KG1 (cell line): ENCODE measurements at regions not wholly inside any gene's neighbourhood (a gene's known extent, or its start where the extent isn't known, plus 50 kb on each side); places are given as distances from the start of the nearest gene placed in this dataset.
A peak's percentile ranks its signal among the peaks of the same experiment; 100 is the strongest.

Source experiments
- DNase-seq: peaks from one replicate; lab custom pipeline; 2025; lab: John Stamatoyannopoulos, UW

- DNase-seq: no peak
These were observed 325.2 kb downstream of the MFSD1 start for GRCh38 chr3:159127021-159127392.

GRCh38 chr3:159128628-159129027 is 326.8 kb downstream of the MFSD1 start:
- peak; percentile 8 for DNase-seq

DNA sequence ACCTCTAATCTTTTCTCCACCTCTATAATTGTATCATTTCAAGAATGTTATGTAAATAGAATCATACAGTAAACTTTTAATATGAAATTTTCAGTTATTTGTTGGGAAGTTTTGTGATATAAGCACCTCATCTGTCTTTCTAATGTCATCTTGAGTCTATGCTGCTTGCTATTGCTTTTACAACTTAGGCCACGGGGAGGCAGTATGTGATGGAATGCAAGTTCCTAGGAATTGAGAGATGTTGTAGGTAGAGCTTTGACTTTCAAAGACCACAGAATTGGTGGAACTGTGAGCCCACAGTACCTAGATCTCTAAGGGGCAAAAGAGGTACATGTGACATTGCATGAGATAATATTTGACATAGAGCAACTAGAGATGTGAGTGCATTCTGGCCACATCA is 328.3 kb downstream of the MFSD1 start:
- no peak for DNase-seq

DNA sequence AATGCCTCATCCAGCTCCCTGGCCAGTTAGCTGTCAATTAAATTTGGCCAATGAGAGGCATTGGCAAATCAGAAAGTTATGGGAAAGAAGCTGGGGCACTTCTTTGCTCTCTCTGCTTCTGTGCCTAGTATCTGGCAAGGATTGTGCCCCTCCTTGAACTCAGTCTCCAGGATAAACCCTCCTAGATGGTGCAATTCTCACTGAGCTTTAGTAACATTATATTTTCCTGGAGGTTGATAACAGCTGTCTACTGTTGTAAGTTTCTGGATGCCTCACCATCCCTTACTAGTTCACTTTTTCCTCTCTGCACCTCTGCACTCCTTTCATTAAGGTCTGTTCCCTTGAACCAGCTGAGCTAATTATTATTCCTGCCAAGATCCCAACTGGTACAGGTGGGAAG is 329.5 kb downstream of the MFSD1 start:
- no peak for DNase-seq

DNA sequence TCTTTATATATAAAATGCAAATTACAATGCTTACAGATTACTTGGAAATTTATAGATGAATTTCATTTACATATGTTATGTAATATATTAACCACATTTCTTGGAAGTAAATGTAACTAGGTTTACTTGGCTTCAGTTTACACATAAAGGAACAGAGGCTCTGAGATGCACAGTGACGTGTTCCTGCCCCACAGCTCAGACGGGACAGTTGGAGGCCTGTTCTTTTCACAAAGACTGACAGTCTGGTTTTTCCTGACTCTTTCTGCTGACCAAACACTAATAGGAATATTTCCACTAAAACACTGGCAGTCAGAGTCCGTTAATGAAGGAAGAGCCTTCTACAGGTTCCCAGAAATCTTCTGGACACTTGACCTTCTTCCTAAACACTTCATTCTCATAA is 336.1 kb downstream of the MFSD1 start:
- DNase-seq: no peak

DNA sequence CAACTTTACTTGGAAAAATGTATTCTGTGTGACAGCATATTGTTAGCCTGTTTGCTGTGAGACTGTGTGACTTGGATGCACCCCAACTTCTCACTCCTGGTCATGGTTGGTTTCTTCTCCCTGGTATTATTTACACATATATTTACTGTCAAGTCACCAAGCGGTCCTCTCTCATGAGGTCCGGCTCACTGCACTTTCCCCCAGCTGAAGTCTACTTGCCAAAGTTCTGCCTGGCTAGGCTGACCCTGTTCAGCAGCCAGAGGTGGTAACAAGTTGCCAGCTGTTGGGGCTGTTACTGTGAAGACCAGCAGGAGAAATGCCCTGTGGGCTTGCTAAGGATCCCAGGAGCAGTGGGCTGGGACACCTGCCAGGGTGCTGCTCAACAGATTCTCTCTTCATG is 337.5 kb downstream of the MFSD1 start:
- DNase-seq: no peak

DNA sequence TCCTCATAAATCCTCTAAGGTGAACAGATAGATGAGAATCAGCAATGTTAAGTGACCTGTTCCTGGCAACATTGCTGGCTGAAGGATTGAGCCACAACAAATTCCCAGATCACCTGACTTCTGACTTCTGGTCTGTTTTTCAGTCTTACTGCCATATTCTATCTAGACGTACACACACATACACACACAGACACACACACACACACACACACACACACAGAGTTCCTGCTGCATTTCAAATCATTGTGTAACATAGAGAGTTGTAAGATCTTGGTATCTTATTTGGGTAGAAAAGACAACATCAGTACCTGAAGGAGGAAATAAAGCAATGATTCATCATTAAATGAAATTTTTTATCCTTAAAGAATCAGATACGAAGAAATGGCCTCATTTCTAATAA is 342.6 kb downstream of the MFSD1 start:
- DNase-seq: no peak

GRCh38 chr3:159144891-159145290 is 343.0 kb downstream of the MFSD1 start:
- DNase-seq: no peak

GRCh38 chr3:159146392-159146791 is 344.5 kb downstream of the MFSD1 start:
- DNase-seq: no peak

GRCh38 chr3:159146856-159147435 is 345.1 kb downstream of the MFSD1 start:
- no peak for DNase-seq

GRCh38 chr3:159147813-159148212 is 346.0 kb downstream of the MFSD1 start:
- DNase-seq: no peak

- no peak for DNase-seq
These were observed 346.6 kb downstream of the MFSD1 start for GRCh38 chr3:159148466-159148865.

DNA sequence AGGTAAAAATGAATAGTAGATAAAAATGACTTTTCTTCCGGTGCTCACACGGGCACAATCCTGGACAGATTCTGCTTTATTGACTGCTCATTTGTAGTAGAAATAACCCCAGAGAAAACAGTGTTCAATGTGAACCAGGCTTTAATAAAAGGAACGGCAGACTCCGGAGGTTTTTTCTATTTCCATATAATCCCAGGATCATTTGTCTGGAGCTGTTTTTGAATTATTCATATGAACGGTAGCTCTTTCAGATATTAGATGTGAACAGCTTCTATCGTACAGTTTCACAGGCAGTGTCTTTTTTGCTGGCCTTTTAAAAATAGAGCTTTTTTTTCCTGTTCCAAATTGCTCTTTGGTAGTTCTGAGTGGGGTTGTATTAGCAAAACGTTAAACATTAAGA is 347.3 kb downstream of the MFSD1 start:
- DNase-seq: no peak

GRCh38 chr3:159149633-159150032 is 347.8 kb downstream of the MFSD1 start:
- no peak for DNase-seq

DNA sequence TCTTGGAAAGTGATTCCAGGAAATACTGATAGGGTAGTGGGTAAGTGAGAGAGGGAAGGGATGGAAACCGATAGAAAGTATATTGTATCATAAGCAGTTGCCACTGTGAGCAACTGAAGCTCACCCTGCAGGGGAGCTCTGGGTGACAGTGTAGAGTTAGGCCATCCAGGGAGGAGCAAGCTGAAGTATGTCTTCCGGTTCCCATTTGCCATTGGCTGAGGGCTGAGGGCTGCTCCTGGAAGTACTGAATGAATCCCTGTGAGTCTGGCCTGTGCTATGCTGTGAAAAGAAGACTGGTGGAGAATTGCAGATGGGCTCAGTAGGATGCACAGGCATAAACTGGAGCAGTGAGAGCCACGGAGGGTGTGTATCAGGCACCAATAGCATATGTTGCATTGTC is 348.3 kb downstream of the MFSD1 start:
- no peak for DNase-seq

- no peak for DNase-seq
These were observed 349.3 kb downstream of the MFSD1 start for GRCh38 chr3:159151130-159151529.

DNA sequence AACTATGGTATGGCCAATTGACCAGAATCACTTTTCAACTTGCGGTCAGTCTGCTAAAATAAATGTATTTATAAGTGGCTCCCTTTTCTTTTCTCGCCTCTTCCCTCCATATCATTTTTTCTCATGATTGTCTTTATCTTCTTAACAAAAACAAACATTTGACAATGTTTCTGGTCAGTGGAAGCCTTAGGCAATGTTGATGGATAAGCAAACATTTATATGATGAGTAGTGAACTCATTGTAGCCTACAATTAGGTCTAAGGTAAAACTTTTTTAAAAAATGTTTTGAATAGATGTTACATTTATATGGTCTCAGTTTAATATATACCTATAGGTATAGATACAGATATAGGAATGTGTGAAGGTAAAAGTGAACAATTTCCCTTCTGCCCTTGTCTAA is 355.4 kb downstream of the MFSD1 start:
- DNase-seq: no peak

- no peak for DNase-seq
These were observed 356.4 kb downstream of the MFSD1 start for GRCh38 chr3:159158213-159158612.

GRCh38 chr3:159158801-159159200 is 356.9 kb downstream of the MFSD1 start:
- no peak for DNase-seq

GRCh38 chr3:159159546-159159945 is 357.7 kb downstream of the MFSD1 start:
- no peak for DNase-seq

GRCh38 chr3:159163656-159164055 is 361.8 kb downstream of the MFSD1 start:
- no peak for DNase-seq

DNA sequence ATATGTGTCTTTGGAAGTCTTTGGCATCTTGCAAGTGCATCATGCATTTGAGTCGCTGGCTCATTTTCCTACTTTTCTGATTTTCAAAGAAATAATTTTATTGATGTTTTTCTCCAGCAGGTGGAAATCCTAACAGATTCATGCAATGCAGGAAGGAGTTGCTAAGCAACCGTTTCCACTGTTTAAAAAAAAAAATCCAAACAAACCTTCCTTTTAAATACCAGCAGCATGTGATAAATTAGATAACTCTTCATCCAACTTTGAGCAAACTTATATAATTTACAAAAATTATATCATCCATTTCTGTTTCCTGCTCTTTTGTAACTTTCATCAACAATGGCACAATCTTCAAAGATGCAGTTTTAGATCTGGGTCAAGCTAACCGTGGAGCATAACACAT is 364.1 kb downstream of the MFSD1 start:
- DNase-seq: no peak

DNA sequence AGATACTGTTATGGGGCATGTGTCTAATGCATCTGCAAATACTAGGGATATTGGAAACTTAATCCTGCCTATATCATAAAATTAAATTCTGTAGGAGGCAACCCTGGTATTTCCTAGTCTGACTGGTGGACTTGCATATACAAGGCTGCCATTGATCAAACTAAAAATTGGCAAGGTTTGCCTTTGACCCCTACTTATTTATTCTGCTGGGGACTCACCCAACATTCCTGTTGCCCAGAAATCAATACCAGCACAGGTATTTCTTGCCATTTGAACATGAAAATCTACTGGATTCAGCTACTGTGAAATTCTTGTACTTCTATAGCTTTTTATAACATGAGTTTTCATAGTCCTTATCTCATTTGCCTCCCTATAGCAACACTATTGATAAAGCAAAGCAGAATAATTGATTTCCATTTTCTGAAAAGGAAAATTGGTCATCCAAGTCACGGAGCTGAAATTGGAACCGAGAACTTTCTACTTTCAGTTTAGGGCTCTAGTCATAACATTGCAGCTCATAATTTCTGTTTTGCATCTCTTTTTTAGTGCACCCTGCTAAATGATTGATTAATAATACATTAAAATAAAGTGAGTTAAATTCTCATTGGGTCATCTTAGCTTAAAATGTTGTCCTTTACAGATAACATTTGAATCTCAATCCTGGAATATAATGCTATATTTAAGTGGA is 365.2 kb downstream of the MFSD1 start:
- no peak for DNase-seq

- no peak for DNase-seq
These were observed 366.9 kb downstream of the MFSD1 start for GRCh38 chr3:159168788-159169187.
